SK-N-SH treated with all-trans-retinoic acid at 6 μM for 48 hours (cell line): ENCODE measurements at regions not wholly inside any gene's neighbourhood (a gene's known extent, or its start where the extent isn't known, plus 50 kb on each side); places are given as distances from the start of the nearest gene placed in this dataset.

Experiments
- ATAC-seq: fragments of 200-7000 bp; cut with Tn5 transposase; 3 replicates; pipeline ENCODE4 v1.9.1; 2020; ENCODE audit warnings: mild to moderate bottlenecking, moderate library complexity
- ARNTL ChIP-seq: fragments of 450-650 bp; formaldehyde crosslinking; IDR thresholded peaks from 2 replicates; pipeline ENCODE4 v1.5.0; 2020; ENCODE audit warnings: low read depth, mild to moderate bottlenecking, moderate library complexity, borderline replicate concordance
- CREB5 ChIP-seq: fragments of 250-450 bp; sonication (Bioruptor Pico); IDR thresholded peaks from 2 replicates; pipeline ENCODE4 v1.5.1; 2020; ENCODE audit warnings: low read depth, mild to moderate bottlenecking, moderate library complexity
- CSDC2 ChIP-seq: fragments of 250-450 bp; sonication (Bioruptor Pico); IDR thresholded peaks from 2 replicates; pipeline ENCODE4 v1.5.0; 2020; ENCODE audit warnings: mild to moderate bottlenecking, moderate library complexity
- CSRNP3 ChIP-seq: fragments of 250-450 bp; sonication (Bioruptor Pico); IDR thresholded peaks from 2 replicates; pipeline ENCODE4 v1.5.1; 2021; ENCODE audit warnings: mild to moderate bottlenecking, moderate library complexity
- ESRRG ChIP-seq: fragments of 250-450 bp; sonication (Bioruptor Pico); IDR thresholded peaks from 2 replicates; pipeline ENCODE4 v1.6.1; 2021; ENCODE audit warnings: mild to moderate bottlenecking
- GLIS3 ChIP-seq: fragments of 250-450 bp; sonication (Bioruptor Pico); IDR thresholded peaks from 2 replicates; pipeline ENCODE4 v1.5.0; 2020; ENCODE audit warnings: mild to moderate bottlenecking, moderate library complexity
- ISL1 ChIP-seq: fragments of 250-450 bp; sonication (Bioruptor Pico); IDR thresholded peaks from 2 replicates; pipeline ENCODE4 v2.1.2; 2022; ENCODE audit warnings: mild to moderate bottlenecking, moderate library complexity
- OSR1 ChIP-seq: fragments of 250-450 bp; sonication (Bioruptor Pico); IDR thresholded peaks from 2 replicates; pipeline ENCODE4 v1.8.0; 2022; ENCODE audit warnings: moderate library complexity, mild to moderate bottlenecking, inconsistent platforms
- PATZ1 ChIP-seq: fragments of 250-450 bp; sonication (Bioruptor Pico); IDR thresholded peaks from 2 replicates; pipeline ENCODE4 v1.8.0; 2020; ENCODE audit warnings: mild to moderate bottlenecking, moderate library complexity, borderline replicate concordance
- POU6F1 ChIP-seq: fragments of 250-450 bp; sonication (Bioruptor Pico); IDR thresholded peaks from 2 replicates; pipeline ENCODE4 v1.8.0; 2021; ENCODE audit warnings: low read depth, mild to moderate bottlenecking, moderate library complexity, borderline replicate concordance
- PPARA ChIP-seq: fragments of 250-450 bp; sonication (Bioruptor Pico); IDR thresholded peaks from 2 replicates; pipeline ENCODE4 v1.5.0; 2020; ENCODE audit warnings: mild to moderate bottlenecking, borderline replicate concordance
- RARB ChIP-seq: fragments of 250-450 bp; sonication (Bioruptor Pico); IDR thresholded peaks from 2 replicates; pipeline ENCODE4 v1.8.0; 2021; ENCODE audit warnings: mild to moderate bottlenecking, moderate library complexity
- TCF4 ChIP-seq: fragments of 250-450 bp; sonication (Bioruptor Pico); IDR thresholded peaks from 2 replicates; pipeline ENCODE4 v1.8.0; 2021; ENCODE audit warnings: mild to moderate bottlenecking, moderate library complexity, borderline replicate concordance
- TOX ChIP-seq: fragments of 250-450 bp; sonication (Bioruptor Pico); IDR thresholded peaks from 2 replicates; pipeline ENCODE4 v1.8.0; 2021; ENCODE audit warnings: mild to moderate bottlenecking, moderate library complexity, borderline replicate concordance
- TSHZ2 ChIP-seq: fragments of 250-450 bp; sonication (Bioruptor Pico); IDR thresholded peaks from 2 replicates; pipeline ENCODE4 v1.5.0; 2020; ENCODE audit warnings: mild to moderate bottlenecking, moderate library complexity
- ZC3H10 ChIP-seq: fragments of 250-450 bp; sonication (Bioruptor Pico); IDR thresholded peaks from 2 replicates; pipeline ENCODE4 v1.5.1; 2021; ENCODE audit warnings: mild to moderate bottlenecking, moderate library complexity
- ZFP30 ChIP-seq: fragments of 450-650 bp; formaldehyde crosslinking; IDR thresholded peaks from 2 replicates; pipeline ENCODE4 v1.5.0; 2022; ENCODE audit warnings: mild to moderate bottlenecking, moderate library complexity
- ZNF565 ChIP-seq: fragments of 450-650 bp; formaldehyde crosslinking; conservative IDR thresholded peaks from 2 replicates; pipeline ENCODE4 v1.5.0; 2020; ENCODE audit warnings: low read depth, mild to moderate bottlenecking, moderate library complexity
- ZNF70 ChIP-seq: fragments of 450-650 bp; formaldehyde crosslinking; IDR thresholded peaks from 2 replicates; pipeline ENCODE4 v1.5.0; 2020; ENCODE audit warnings: mild to moderate bottlenecking, moderate library complexity
- ZNF8 ChIP-seq: fragments of 450-650 bp; formaldehyde crosslinking; IDR thresholded peaks from 2 replicates; pipeline ENCODE4 v1.5.0; 2020; ENCODE audit warnings: mild to moderate bottlenecking, moderate library complexity

GRCh38 chr7:22049766-22050500 lies 104.2 kb upstream of the CDCA7L start:
- TF ChIP-seq ZFP30 (CRISPR knock-in tag) (no peak), TOX (CRISPR knock-in tag) (no peak), ZNF70 (CRISPR knock-in tag) (no peak), CSRNP3 (no peak), PPARA (CRISPR knock-in tag) (no peak), CREB5 (CRISPR knock-in tag) (no peak), ZC3H10 (CRISPR knock-in tag) (no peak), ZNF8 (CRISPR knock-in tag) (no peak), CSDC2 (CRISPR knock-in tag) (no peak), GLIS3 (no peak), PATZ1 (no peak), RARB (CRISPR knock-in tag) (no peak), OSR1 (CRISPR knock-in tag) (no peak), TSHZ2 (CRISPR knock-in tag) (no peak)
- TF ChIP-seq, all 23 proteins: peak for 0
- no peak for ATAC-seq

- no peak for ATAC-seq
- TF ChIP-seq ARNTL (CRISPR knock-in tag) (no peak), CSDC2 (CRISPR knock-in tag) (no peak), TCF4 (no peak), ZNF565 (no peak), POU6F1 (CRISPR knock-in tag) (no peak), ISL1 (CRISPR knock-in tag) (no peak), PPARA (CRISPR knock-in tag) (no peak), ESRRG (CRISPR knock-in tag) (no peak), ZC3H10 (CRISPR knock-in tag) (no peak), ZFP30 (CRISPR knock-in tag) (no peak), PATZ1 (no peak), CREB5 (CRISPR knock-in tag) (no peak)
Observed at GRCh38 chr7:22043367-22043766, 97.7 kb upstream of the CDCA7L start.
